Mucosa of descending colon (tissue), 3 donors: ENCODE measurements at regions not wholly inside any gene's neighbourhood (a gene's known extent, or its start where the extent isn't known, plus 50 kb on each side); places are given as distances from the start of the nearest gene placed in this dataset.

Experiments
- ATAC-seq: fragments of 200-7000 bp; cut with Tn5 transposase; one replicate; pipeline ENCODE4 v1.9.1; 2020; ENCODE audit warnings: mild to moderate bottlenecking, moderate library complexity
- DNase-seq, 3 donors: peaks; one replicate each; pipeline ENCODE4 v3.0.0-alpha.2; 2020
- H3K36me3 ChIP-seq: fragments of 200-600 bp; one replicate; pipeline ENCODE4 v1.8.0; 2021; ENCODE audit warnings: low read depth, mild to moderate bottlenecking
- H3K4me1 ChIP-seq: fragments of 200-600 bp; one replicate; pipeline ENCODE4 v1.8.0; 2021; ENCODE audit warnings: low read depth, mild to moderate bottlenecking
- H3K4me3 ChIP-seq: fragments of 200-600 bp; one replicate; pipeline ENCODE4 v1.8.0; 2021; ENCODE audit warnings: mild to moderate bottlenecking
- H3K9me3 ChIP-seq: fragments of 200-600 bp; one replicate; pipeline ENCODE4 v1.8.0; 2021; ENCODE audit warnings: mild to moderate bottlenecking
- CTCF ChIP-seq: fragments of 200-600 bp; IDR thresholded peaks from one replicate; pipeline ENCODE4 v1.8.0; 2022; ENCODE audit warnings: antibody characterized with exemption, mild to moderate bottlenecking
- intact Hi-C, 2 donors: fragments of 100-400 bp; cut with DNase I in 1 of 2; cut with micrococcal nuclease in 1 of 2; formaldehyde crosslinking; loops; one replicate each; pipeline versions ENCODE4 v1.11.0 to v1.11.1; 2022; cut with DNase I, micrococcal nuclease
- donor health status: DM: no; HTN: no; CAD: no; lungs with moderate emphysema.
- donor health status: DM: no; HTN: no; CAD: no.
- donor health status: DM: no; HTN: yes; CAD: no.

- no peak overlapping the region for H3K4me3 ChIP-seq
- DNase-seq (no peak), ATAC-seq (no peak)
- no peaks in the 10 kb centered on the region for H3K36me3 ChIP-seq
- intact Hi-C loops = no loop called here
- H3K9me3 ChIP-seq = no peaks in the 10 kb centered on the region
- TF ChIP-seq CTCF = no peak
- no peaks in the 10 kb centered on the region for H3K4me1 ChIP-seq
Measured at GRCh38 chr2:45127891-45128290, 118.6 kb upstream of the SIX2 start.

GRCh38 chr2:45127321-45127720 lies 118.1 kb upstream of the SIX2 start:
- no peak for TF ChIP-seq CTCF
- H3K4me3 ChIP-seq = no peak overlapping the region
- DNase-seq (no peak), ATAC-seq (no peak)
- H3K4me1 ChIP-seq = no peaks in the 10 kb centered on the region
- no peaks in the 10 kb centered on the region for H3K9me3 ChIP-seq
- H3K36me3 ChIP-seq = no peaks in the 10 kb centered on the region
- intact Hi-C loops = no loop called here

GRCh38 chr2:45125232-45125631 lies 116.0 kb upstream of the SIX2 start:
- Histone ChIP-seq H3K4me3 (no peak overlapping the region), H3K4me1 (no peaks in the 10 kb centered on the region), H3K9me3 (no peaks in the 10 kb centered on the region), H3K36me3 (no peaks in the 10 kb centered on the region)
- intact Hi-C loops = no loop called here
- TF ChIP-seq CTCF = no peak
- ATAC-seq = no peak
- no peak for DNase-seq

GRCh38 chr2:45124456-45124855 lies 115.2 kb upstream of the SIX2 start:
- H3K9me3 ChIP-seq = no peaks in the 10 kb centered on the region
- no peak for DNase-seq
- no peak for ATAC-seq
- H3K4me3 ChIP-seq = no peak overlapping the region
- intact Hi-C loops = no loop called here
- TF ChIP-seq CTCF = no peak
- no peaks in the 10 kb centered on the region for H3K36me3 ChIP-seq
- H3K4me1 ChIP-seq = no peaks in the 10 kb centered on the region

- no peak for ATAC-seq
- H3K4me3 ChIP-seq = no peak overlapping the region
- H3K9me3 ChIP-seq = no peaks in the 10 kb centered on the region
- DNase-seq = no peak
- intact Hi-C loops = no loop called here
- no peaks in the 10 kb centered on the region for H3K36me3 ChIP-seq
- TF ChIP-seq CTCF = no peak
- no peaks in the 10 kb centered on the region for H3K4me1 ChIP-seq
Measured at GRCh38 chr2:45123521-45124191, 114.4 kb upstream of the SIX2 start.

GRCh38 chr2:45123065-45123464 lies 113.8 kb upstream of the SIX2 start:
- ATAC-seq = no peak
- intact Hi-C loops = no loop called here
- Histone ChIP-seq H3K4me1 (no peaks in the 10 kb centered on the region), H3K9me3 (no peaks in the 10 kb centered on the region), H3K4me3 (no peak overlapping the region), H3K36me3 (no peaks in the 10 kb centered on the region)
- DNase-seq = no peak
- TF ChIP-seq CTCF = no peak
